GM23248 (cell line): ENCODE measurements at regions not wholly inside any gene's neighbourhood (a gene's known extent, or its start where the extent isn't known, plus 50 kb on each side); places are given as distances from the start of the nearest gene placed in this dataset.

Source experiments
- EZH2 ChIP-seq: fragments of 200-600 bp; sonication (generic); IDR thresholded peaks from 2 replicates; pipeline ENCODE4 v1.6.1; 2018; ENCODE audit warnings: antibody characterized with exemption, mild to moderate bottlenecking; ENCODE audit not compliant: insufficient read depth, poor library complexity, severe bottlenecking
- EZH2phosphoT487 ChIP-seq: fragments of 200-600 bp; sonication (generic); IDR thresholded peaks from 2 replicates; pipeline ENCODE4 v1.6.1; 2018; ENCODE audit warnings: antibody characterized with exemption, moderate library complexity, mild to moderate bottlenecking, low read depth; ENCODE audit not compliant: insufficient read depth

GRCh38 chr6:2505624-2506023, 245.1 kb downstream of the MYLK4 start:
- TF ChIP-seq EZH2phosphoT487 (no peak), EZH2 (no peak)
